WTC11 (cell line): ENCODE measurements at regions not wholly inside any gene's neighbourhood (a gene's known extent, or its start where the extent isn't known, plus 50 kb on each side); places are given as distances from the start of the nearest gene placed in this dataset.

ENCODE experiments used
- ATAC-seq: fragments of 200-7000 bp; cut with Tn5 transposase; 2 replicates; pipeline ENCODE4 v1.10.0; 2021; ENCODE audit warnings: mild to moderate bottlenecking, moderate library complexity
- CTCF ChIA-PET: fragments of 300-600 bp; sonication (Branson Sonifier 250); formaldehyde crosslinking; loops from one replicate; lab custom pipeline; 2021; ENCODE audit warnings: antibody characterized with exemption; lab: Charles Lee
- POLR2A ChIA-PET: fragments of 350-600 bp; sonication (Branson Sonifier 250); formaldehyde crosslinking; loops from one replicate; lab custom pipeline; 2021; ENCODE audit warnings: antibody characterized with exemption; lab: Charles Lee
- DNase-seq: peaks from one replicate; pipeline ENCODE4 v3.0.0; 2021; ENCODE audit warnings: low spot score
- H3K27ac Mint-ChIP-seq: 2 replicates; pipeline ENCODE4 v1.8.0; 2021; ENCODE audit warnings: mixed read lengths
- H3K27me3 Mint-ChIP-seq: 2 replicates; pipeline ENCODE4 v1.8.0; 2021; ENCODE audit warnings: low read depth, mild to moderate bottlenecking, moderate library complexity, mixed read lengths
- H3K36me3 Mint-ChIP-seq: 2 replicates; pipeline ENCODE4 v1.8.0; 2021; ENCODE audit warnings: mixed read lengths
- H3K4me1 Mint-ChIP-seq: 2 replicates; pipeline ENCODE4 v1.8.0; 2022; ENCODE audit warnings: mixed read lengths
- H3K4me3 Mint-ChIP-seq: 2 replicates; pipeline ENCODE4 v1.8.0; 2021; ENCODE audit warnings: mild to moderate bottlenecking, moderate library complexity, mixed read lengths
- H3K9me3 Mint-ChIP-seq: 2 replicates; pipeline ENCODE4 v1.8.0; 2021; ENCODE audit warnings: mixed read lengths
- CREB1 ChIP-seq: sonication (generic); formaldehyde crosslinking; IDR thresholded peaks from 2 replicates; pipeline ENCODE4 v1.8.0; 2023; ENCODE audit warnings: mild to moderate bottlenecking, missing genetic modification reagents
- FOXK1 ChIP-seq: sonication (generic); formaldehyde crosslinking; IDR thresholded peaks from 2 replicates; pipeline ENCODE4 v1.8.0; 2022; ENCODE audit warnings: mild to moderate bottlenecking, moderate library complexity, missing genetic modification reagents
- KAT7 ChIP-seq: sonication (generic); formaldehyde crosslinking; IDR thresholded peaks from 2 replicates; pipeline ENCODE4 v1.8.1; 2023; ENCODE audit warnings: missing genetic modification reagents, mild to moderate bottlenecking, borderline replicate concordance
- NFATC4 ChIP-seq: fragments of 250-450 bp; sonication (Bioruptor Pico); IDR thresholded peaks from 2 replicates; pipeline ENCODE4 v1.9.0; 2021; ENCODE audit warnings: mild to moderate bottlenecking
- NR1H2 ChIP-seq: sonication (generic); formaldehyde crosslinking; IDR thresholded peaks from 2 replicates; pipeline ENCODE4 v1.9.0; 2021; ENCODE audit warnings: mild to moderate bottlenecking, moderate library complexity, missing genetic modification reagents
- SOX15 ChIP-seq: fragments of 250-450 bp; sonication (Bioruptor Pico); IDR thresholded peaks from 2 replicates; pipeline ENCODE4 v1.9.0; 2021; ENCODE audit warnings: mild to moderate bottlenecking
- SP1 ChIP-seq: sonication (generic); formaldehyde crosslinking; conservative IDR thresholded peaks from 2 replicates; pipeline ENCODE4 v1.8.1; 2022; ENCODE audit warnings: missing genetic modification reagents
- TCF7 ChIP-seq: sonication (generic); formaldehyde crosslinking; IDR thresholded peaks from 2 replicates; pipeline ENCODE4 v1.8.0; 2022; ENCODE audit warnings: mild to moderate bottlenecking, low read depth, missing genetic modification reagents, moderate library complexity
- ZNF138 ChIP-seq: sonication (generic); formaldehyde crosslinking; conservative IDR thresholded peaks from 2 replicates; pipeline ENCODE4 v1.8.1; 2022; ENCODE audit warnings: mild to moderate bottlenecking, moderate library complexity, missing genetic modification reagents
- ZNF232 ChIP-seq: sonication (generic); formaldehyde crosslinking; IDR thresholded peaks from 2 replicates; pipeline ENCODE4 v1.8.0; 2022; ENCODE audit warnings: mild to moderate bottlenecking, missing genetic modification reagents
- ZNF423 ChIP-seq: fragments of 250-450 bp; sonication (Bioruptor Pico); IDR thresholded peaks from 2 replicates; pipeline ENCODE4 v2.1.2; 2022; ENCODE audit warnings: mild to moderate bottlenecking, moderate library complexity
- ZNF671 ChIP-seq: fragments of 250-450 bp; sonication (Bioruptor Pico); IDR thresholded peaks from 2 replicates; pipeline ENCODE4 v1.8.0; 2021; ENCODE audit warnings: mild to moderate bottlenecking
- TF ChIP-seq, protein P1 (sequence below): fragments of 200-600 bp; IDR thresholded peaks from 2 replicates; pipeline ENCODE4 v1.8.0; 2022; ENCODE audit warnings: antibody characterized with exemption
- TF ChIP-seq, protein P2 (sequence below): fragments of 250-450 bp; sonication (Bioruptor Pico); IDR thresholded peaks from 2 replicates; pipeline ENCODE4 v1.9.0; 2021; ENCODE audit warnings: mild to moderate bottlenecking, borderline replicate concordance
- TF ChIP-seq, protein P3 (sequence below): sonication (generic); formaldehyde crosslinking; IDR thresholded peaks from 2 replicates; pipeline ENCODE4 v1.8.1; 2023; ENCODE audit warnings: mild to moderate bottlenecking, missing genetic modification reagents
- TF ChIP-seq, protein P4 (sequence below): sonication (generic); formaldehyde crosslinking; IDR thresholded peaks from 2 replicates; pipeline ENCODE4 v1.8.1; 2022; ENCODE audit warnings: mild to moderate bottlenecking, moderate library complexity, missing genetic modification reagents
- TF ChIP-seq, protein P5 (sequence below): sonication (generic); formaldehyde crosslinking; IDR thresholded peaks from 2 replicates; pipeline ENCODE4 v1.8.1; 2022; ENCODE audit warnings: missing genetic modification reagents, borderline replicate concordance
- TF ChIP-seq, protein P6 (sequence below): sonication (generic); formaldehyde crosslinking; IDR thresholded peaks from 2 replicates; pipeline ENCODE4 v1.8.0; 2023; ENCODE audit warnings: mild to moderate bottlenecking, missing genetic modification reagents
- TF ChIP-seq, protein P7 (sequence below): sonication (generic); formaldehyde crosslinking; IDR thresholded peaks from 2 replicates; pipeline ENCODE4 v1.8.1; 2022; ENCODE audit warnings: low read depth, mild to moderate bottlenecking, moderate library complexity, missing genetic modification reagents, borderline replicate concordance

DNA sequence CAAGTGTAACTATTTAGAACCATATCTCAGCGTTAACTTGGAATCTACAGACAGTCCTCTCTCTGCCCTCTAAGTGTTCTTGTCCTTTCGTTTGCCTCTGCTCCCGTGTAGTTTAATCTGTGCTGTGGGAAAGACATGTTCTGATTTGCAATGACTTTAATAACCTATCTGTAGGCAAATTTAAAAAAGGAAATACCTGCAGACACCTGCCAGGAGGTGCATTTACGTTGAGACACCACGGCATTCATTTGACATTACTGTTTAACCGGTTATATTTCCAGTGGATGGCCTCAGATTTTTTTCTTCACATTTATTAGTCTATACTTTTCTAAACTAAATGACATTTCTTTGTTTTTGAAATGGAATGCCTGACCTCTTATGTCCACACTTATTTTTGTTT lies 997.9 kb upstream of the PCDH7 start (continued):
- no peak for TF ChIP-seq ZNF671 (CRISPR knock-in tag)
- TF ChIP-seq, protein P1, sequence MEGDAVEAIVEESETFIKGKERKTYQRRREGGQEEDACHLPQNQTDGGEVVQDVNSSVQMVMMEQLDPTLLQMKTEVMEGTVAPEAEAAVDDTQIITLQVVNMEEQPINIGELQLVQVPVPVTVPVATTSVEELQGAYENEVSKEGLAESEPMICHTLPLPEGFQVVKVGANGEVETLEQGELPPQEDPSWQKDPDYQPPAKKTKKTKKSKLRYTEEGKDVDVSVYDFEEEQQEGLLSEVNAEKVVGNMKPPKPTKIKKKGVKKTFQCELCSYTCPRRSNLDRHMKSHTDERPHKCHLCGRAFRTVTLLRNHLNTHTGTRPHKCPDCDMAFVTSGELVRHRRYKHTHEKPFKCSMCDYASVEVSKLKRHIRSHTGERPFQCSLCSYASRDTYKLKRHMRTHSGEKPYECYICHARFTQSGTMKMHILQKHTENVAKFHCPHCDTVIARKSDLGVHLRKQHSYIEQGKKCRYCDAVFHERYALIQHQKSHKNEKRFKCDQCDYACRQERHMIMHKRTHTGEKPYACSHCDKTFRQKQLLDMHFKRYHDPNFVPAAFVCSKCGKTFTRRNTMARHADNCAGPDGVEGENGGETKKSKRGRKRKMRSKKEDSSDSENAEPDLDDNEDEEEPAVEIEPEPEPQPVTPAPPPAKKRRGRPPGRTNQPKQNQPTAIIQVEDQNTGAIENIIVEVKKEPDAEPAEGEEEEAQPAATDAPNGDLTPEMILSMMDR = no peak
- TF ChIP-seq NFATC4 (CRISPR knock-in tag) = no peak
- TF ChIP-seq CREB1 (CRISPR knock-in tag) = no peak
- TF ChIP-seq SOX15 (CRISPR knock-in tag) = no peak
- no peak for TF ChIP-seq SP1 (CRISPR knock-in tag)
- TF ChIP-seq, protein P2, sequence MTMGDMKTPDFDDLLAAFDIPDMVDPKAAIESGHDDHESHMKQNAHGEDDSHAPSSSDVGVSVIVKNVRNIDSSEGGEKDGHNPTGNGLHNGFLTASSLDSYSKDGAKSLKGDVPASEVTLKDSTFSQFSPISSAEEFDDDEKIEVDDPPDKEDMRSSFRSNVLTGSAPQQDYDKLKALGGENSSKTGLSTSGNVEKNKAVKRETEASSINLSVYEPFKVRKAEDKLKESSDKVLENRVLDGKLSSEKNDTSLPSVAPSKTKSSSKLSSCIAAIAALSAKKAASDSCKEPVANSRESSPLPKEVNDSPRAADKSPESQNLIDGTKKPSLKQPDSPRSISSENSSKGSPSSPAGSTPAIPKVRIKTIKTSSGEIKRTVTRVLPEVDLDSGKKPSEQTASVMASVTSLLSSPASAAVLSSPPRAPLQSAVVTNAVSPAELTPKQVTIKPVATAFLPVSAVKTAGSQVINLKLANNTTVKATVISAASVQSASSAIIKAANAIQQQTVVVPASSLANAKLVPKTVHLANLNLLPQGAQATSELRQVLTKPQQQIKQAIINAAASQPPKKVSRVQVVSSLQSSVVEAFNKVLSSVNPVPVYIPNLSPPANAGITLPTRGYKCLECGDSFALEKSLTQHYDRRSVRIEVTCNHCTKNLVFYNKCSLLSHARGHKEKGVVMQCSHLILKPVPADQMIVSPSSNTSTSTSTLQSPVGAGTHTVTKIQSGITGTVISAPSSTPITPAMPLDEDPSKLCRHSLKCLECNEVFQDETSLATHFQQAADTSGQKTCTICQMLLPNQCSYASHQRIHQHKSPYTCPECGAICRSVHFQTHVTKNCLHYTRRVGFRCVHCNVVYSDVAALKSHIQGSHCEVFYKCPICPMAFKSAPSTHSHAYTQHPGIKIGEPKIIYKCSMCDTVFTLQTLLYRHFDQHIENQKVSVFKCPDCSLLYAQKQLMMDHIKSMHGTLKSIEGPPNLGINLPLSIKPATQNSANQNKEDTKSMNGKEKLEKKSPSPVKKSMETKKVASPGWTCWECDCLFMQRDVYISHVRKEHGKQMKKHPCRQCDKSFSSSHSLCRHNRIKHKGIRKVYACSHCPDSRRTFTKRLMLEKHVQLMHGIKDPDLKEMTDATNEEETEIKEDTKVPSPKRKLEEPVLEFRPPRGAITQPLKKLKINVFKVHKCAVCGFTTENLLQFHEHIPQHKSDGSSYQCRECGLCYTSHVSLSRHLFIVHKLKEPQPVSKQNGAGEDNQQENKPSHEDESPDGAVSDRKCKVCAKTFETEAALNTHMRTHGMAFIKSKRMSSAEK = no peak
- TF ChIP-seq NR1H2 (CRISPR knock-in tag) = no peak
- TF ChIP-seq, protein P3, sequence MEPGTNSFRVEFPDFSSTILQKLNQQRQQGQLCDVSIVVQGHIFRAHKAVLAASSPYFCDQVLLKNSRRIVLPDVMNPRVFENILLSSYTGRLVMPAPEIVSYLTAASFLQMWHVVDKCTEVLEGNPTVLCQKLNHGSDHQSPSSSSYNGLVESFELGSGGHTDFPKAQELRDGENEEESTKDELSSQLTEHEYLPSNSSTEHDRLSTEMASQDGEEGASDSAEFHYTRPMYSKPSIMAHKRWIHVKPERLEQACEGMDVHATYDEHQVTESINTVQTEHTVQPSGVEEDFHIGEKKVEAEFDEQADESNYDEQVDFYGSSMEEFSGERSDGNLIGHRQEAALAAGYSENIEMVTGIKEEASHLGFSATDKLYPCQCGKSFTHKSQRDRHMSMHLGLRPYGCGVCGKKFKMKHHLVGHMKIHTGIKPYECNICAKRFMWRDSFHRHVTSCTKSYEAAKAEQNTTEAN = no peak
- TF ChIP-seq, protein P4, sequence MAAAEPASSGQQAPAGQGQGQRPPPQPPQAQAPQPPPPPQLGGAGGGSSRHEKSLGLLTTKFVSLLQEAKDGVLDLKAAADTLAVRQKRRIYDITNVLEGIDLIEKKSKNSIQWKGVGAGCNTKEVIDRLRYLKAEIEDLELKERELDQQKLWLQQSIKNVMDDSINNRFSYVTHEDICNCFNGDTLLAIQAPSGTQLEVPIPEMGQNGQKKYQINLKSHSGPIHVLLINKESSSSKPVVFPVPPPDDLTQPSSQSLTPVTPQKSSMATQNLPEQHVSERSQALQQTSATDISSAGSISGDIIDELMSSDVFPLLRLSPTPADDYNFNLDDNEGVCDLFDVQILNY (CRISPR knock-in tag) = no peak
- TF ChIP-seq FOXK1 (CRISPR knock-in tag) = no peak

DNA sequence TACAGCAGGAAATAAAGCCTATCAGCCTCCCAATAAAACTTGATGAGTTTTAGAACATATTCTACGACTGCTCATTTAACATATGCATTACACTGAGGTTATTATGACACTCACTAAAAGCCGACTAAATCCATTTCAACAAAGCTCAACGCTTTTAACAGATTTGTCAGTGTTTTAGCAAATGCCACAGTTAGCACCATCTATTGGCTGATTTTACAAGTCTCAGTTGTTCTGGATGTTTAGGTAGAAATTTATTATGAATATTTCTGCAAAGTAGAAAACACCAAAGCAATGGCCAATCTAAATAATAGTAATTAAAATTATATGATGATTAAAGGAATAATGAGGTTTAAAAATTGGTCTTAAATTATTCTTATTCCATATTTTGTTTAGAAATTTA lies 993.2 kb upstream of the PCDH7 start:
- no peak for TF ChIP-seq KAT7 (CRISPR knock-in tag)
- TF ChIP-seq TCF7 (CRISPR knock-in tag) = no peak
- Mint-ChIP-seq H3K27me3 (no peaks in the 10 kb centered on the region), H3K4me3 (no peak overlapping the region), H3K9me3 (peaks cover under 1% of the 10 kb centered on the region; the same call in 1 of the 2 replicates), H3K4me1 (no peaks in the 10 kb centered on the region), H3K27ac (no peak overlapping the region), H3K36me3 (no peaks in the 10 kb centered on the region)
- no peak for ATAC-seq
- no peak for DNase-seq
- ChIA-PET POLR2A (no interaction called here), CTCF (interaction anchor here (0.6 kb wide), 1 partner anchor 432 kb away, joined by 3 read pairs; no protein-coding TSS in a partner anchor)

DNA sequence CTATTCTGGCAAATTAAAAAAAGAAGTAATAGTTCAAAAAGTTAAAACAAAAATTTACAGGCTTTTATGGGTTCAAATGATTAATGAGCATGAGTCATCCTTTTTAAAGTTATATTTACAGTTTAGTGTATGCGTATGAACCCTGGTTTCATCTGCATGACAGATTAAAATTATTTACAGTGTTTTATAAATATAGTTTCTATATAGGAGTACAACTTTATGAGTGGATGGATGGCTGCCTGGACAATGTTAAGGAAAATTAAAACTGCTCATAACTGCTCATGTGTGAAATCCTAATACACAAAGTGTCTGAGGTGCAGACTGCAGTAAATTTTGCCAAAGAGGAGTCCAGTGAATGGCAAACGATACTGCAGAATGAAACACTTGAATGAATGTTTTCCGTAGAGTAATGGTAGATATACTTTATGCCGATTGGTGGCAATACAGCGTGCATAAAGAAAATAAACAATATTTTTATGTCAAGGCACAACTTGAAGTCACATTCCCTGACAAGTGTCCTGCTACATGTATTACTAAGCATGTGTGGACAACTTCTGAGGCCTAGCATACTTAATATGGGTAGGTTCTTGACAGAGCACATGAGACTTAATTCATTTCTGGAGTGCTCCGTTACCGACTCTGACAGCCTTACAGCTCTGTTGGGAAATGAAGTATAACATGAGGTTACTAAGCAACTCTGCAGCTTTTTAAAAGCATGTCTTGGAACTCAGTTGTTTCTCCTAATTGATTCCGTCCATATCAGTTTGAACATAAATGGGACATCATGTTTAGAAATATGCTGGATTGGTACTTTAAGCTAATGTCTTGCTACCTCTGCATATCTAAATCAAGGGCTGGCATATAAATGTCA lies 985.6 kb upstream of the PCDH7 start:
- CTCF ChIA-PET = no interaction called here
- no peak for ATAC-seq
- Mint-ChIP-seq H3K4me1 (no peaks in the 10 kb centered on the region), H3K4me3 (no peak overlapping the region), H3K9me3 (peaks cover 7% of the 10 kb centered on the region), H3K27ac (no peak overlapping the region), H3K36me3 (no peaks in the 10 kb centered on the region), H3K27me3 (no peaks in the 10 kb centered on the region)
- no peak for DNase-seq
- POLR2A ChIA-PET = no interaction called here
- TF ChIP-seq, protein P5, sequence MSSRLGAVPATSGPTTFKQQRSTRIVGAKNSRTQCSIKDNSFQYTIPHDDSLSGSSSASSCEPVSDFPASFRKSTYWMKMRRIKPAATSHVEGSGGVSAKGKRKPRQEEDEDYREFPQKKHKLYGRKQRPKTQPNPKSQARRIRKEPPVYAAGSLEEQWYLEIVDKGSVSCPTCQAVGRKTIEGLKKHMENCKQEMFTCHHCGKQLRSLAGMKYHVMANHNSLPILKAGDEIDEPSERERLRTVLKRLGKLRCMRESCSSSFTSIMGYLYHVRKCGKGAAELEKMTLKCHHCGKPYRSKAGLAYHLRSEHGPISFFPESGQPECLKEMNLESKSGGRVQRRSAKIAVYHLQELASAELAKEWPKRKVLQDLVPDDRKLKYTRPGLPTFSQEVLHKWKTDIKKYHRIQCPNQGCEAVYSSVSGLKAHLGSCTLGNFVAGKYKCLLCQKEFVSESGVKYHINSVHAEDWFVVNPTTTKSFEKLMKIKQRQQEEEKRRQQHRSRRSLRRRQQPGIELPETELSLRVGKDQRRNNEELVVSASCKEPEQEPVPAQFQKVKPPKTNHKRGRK (CRISPR knock-in tag) = no peak
- TF ChIP-seq ZNF423 (CRISPR knock-in tag) (no peak), ZNF138 (CRISPR knock-in tag) (no peak), ZNF232 (CRISPR knock-in tag) (no peak)
- TF ChIP-seq, protein P6, sequence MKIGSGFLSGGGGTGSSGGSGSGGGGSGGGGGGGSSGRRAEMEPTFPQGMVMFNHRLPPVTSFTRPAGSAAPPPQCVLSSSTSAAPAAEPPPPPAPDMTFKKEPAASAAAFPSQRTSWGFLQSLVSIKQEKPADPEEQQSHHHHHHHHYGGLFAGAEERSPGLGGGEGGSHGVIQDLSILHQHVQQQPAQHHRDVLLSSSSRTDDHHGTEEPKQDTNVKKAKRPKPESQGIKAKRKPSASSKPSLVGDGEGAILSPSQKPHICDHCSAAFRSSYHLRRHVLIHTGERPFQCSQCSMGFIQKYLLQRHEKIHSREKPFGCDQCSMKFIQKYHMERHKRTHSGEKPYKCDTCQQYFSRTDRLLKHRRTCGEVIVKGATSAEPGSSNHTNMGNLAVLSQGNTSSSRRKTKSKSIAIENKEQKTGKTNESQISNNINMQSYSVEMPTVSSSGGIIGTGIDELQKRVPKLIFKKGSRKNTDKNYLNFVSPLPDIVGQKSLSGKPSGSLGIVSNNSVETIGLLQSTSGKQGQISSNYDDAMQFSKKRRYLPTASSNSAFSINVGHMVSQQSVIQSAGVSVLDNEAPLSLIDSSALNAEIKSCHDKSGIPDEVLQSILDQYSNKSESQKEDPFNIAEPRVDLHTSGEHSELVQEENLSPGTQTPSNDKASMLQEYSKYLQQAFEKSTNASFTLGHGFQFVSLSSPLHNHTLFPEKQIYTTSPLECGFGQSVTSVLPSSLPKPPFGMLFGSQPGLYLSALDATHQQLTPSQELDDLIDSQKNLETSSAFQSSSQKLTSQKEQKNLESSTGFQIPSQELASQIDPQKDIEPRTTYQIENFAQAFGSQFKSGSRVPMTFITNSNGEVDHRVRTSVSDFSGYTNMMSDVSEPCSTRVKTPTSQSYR (CRISPR knock-in tag) = no peak
- TF ChIP-seq, protein P7, sequence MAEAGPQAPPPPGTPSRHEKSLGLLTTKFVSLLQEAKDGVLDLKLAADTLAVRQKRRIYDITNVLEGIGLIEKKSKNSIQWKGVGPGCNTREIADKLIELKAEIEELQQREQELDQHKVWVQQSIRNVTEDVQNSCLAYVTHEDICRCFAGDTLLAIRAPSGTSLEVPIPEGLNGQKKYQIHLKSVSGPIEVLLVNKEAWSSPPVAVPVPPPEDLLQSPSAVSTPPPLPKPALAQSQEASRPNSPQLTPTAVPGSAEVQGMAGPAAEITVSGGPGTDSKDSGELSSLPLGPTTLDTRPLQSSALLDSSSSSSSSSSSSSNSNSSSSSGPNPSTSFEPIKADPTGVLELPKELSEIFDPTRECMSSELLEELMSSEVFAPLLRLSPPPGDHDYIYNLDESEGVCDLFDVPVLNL (CRISPR knock-in tag) = no peak
